ENCODE measurements at regions not wholly inside any gene's neighbourhood (a gene's known extent, or its start where the extent isn't known, plus 50 kb on each side); places are given as distances from the start of the nearest gene placed in this dataset.

DNA sequence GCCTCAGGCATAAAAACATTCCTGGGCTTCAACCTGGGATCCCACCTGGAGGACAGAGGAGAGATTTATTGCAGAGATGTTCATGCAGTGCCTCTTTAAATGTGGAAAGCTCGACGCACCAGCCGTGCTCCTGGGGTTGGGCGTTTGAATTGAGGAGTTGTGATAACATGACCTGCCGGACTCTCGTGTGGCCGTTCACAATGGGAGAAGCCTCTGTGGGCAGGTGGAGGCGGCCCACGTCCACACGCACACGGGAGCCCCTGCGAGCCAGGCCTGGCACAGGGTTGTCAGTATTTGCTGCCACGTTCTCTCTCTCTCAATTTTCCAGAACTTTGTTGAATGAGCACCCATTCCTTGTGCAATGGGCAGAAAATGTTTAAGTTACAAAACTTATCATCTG, 58.3 kb upstream of the PPARA start:
- H3K27me3 ChIP-seq (ENCODE audit: control insufficient read depth, insufficient read depth, low read length), result no peaks in the 10 kb centered on the region
- ChIA-PET POLR2A (no interaction called here), CTCF (no interaction called here)
- no peak for DNase-seq (ENCODE audit: low read depth, low spot score)
- TF ChIP-seq, protein P1, sequence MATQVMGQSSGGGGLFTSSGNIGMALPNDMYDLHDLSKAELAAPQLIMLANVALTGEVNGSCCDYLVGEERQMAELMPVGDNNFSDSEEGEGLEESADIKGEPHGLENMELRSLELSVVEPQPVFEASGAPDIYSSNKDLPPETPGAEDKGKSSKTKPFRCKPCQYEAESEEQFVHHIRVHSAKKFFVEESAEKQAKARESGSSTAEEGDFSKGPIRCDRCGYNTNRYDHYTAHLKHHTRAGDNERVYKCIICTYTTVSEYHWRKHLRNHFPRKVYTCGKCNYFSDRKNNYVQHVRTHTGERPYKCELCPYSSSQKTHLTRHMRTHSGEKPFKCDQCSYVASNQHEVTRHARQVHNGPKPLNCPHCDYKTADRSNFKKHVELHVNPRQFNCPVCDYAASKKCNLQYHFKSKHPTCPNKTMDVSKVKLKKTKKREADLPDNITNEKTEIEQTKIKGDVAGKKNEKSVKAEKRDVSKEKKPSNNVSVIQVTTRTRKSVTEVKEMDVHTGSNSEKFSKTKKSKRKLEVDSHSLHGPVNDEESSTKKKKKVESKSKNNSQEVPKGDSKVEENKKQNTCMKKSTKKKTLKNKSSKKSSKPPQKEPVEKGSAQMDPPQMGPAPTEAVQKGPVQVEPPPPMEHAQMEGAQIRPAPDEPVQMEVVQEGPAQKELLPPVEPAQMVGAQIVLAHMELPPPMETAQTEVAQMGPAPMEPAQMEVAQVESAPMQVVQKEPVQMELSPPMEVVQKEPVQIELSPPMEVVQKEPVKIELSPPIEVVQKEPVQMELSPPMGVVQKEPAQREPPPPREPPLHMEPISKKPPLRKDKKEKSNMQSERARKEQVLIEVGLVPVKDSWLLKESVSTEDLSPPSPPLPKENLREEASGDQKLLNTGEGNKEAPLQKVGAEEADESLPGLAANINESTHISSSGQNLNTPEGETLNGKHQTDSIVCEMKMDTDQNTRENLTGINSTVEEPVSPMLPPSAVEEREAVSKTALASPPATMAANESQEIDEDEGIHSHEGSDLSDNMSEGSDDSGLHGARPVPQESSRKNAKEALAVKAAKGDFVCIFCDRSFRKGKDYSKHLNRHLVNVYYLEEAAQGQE (IDR thresholded peaks at IDR 0.05; ENCODE audit: insufficient read depth in 1 of 2, low read depth in 2 of 2, low read length in 1 of 2), result no peak
- TF ChIP-seq TCF7L2 (IDR thresholded peaks at IDR 0.05; ENCODE audit: low read depth, low read length), result no peak
- TF ChIP-seq POLR2AphosphoS5 (IDR thresholded peaks at IDR 0.05; ENCODE audit: low read depth, low read length), result no peak
- TF ChIP-seq, protein P2, sequence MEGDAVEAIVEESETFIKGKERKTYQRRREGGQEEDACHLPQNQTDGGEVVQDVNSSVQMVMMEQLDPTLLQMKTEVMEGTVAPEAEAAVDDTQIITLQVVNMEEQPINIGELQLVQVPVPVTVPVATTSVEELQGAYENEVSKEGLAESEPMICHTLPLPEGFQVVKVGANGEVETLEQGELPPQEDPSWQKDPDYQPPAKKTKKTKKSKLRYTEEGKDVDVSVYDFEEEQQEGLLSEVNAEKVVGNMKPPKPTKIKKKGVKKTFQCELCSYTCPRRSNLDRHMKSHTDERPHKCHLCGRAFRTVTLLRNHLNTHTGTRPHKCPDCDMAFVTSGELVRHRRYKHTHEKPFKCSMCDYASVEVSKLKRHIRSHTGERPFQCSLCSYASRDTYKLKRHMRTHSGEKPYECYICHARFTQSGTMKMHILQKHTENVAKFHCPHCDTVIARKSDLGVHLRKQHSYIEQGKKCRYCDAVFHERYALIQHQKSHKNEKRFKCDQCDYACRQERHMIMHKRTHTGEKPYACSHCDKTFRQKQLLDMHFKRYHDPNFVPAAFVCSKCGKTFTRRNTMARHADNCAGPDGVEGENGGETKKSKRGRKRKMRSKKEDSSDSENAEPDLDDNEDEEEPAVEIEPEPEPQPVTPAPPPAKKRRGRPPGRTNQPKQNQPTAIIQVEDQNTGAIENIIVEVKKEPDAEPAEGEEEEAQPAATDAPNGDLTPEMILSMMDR (IDR thresholded peaks at IDR 0.05), result no peak
- no peak for TF ChIP-seq SIN3A (IDR thresholded peaks at IDR 0.05; ENCODE audit: borderline replicate concordance, insufficient read depth, low read depth, low read length)
- intact Hi-C loops (cut with micrococcal nuclease; ENCODE audit: unreplicated experiment), result no loop called here
- no peak overlapping the region for H3K4me3 ChIP-seq (ENCODE audit: low read depth in 2 of 2, low read length in 2 of 2)
- H3K36me3 ChIP-seq (ENCODE audit: control insufficient read depth, insufficient read depth, low read length), result peaks cover 3% of the 10 kb centered on the region; the same call in 1 of the 2 replicates
- no TSS peak for BruUV-seq (replicated peaks)
- H3K4me1 ChIP-seq (ENCODE audit: control insufficient read depth, insufficient read depth, low read length), result peaks cover 90% of the 10 kb centered on the region
- no peaks in the 10 kb centered on the region for H3K9me3 ChIP-seq (ENCODE audit: control insufficient read depth, insufficient read depth, low read depth, low read length)
- in situ Hi-C loops (cut with HindIII; ENCODE audit: low pct_unique_long_range_greater_than_20kb, low sequenced_read_pairs), result no loop called here
- H3K27ac ChIP-seq (ENCODE audit: low read length), result peak overlapping the region; percentile 99
- no peak for ATAC-seq

DNA sequence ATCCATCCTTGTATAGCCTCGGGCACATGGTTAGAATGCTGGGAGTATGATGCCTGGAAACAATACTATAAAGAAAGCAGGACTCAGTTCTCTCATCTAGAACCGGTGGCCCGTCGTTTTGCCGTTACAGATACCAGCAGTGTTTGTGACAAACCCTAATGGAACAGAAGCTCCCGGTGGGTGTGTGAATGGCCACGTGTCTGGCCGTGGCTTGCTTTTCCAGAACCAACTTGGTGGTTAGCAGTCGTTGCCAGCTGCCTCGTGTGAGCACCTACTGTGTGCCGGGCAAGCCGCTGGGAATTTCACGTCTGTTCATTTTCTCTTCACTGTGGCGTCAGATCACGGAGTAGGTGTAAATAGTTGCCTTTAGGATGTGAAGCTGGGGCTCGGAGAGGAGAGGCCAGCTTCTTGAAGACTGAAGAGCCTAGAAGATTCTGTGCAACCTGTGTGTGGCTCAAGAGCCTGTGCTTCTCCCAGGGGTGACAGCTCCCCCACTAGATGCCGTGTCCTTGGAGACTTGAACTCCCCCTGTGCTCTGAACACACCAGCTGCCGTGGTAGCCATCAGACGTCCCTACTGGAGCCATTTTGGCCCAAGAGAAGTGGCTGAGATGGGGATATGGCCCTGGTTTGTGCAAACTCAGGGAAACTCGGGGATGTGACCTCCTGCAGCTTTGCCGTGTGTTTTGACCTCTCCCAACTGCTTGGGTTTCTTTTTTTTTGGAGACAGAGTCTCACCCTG, 57.5 kb upstream of the PPARA start:
- BruUV-seq (replicated peaks), result TSS peak; percentile 17
- no peak for DNase-seq (ENCODE audit: low read depth, low spot score)
- Histone ChIP-seq H3K36me3 (ENCODE audit: control insufficient read depth, insufficient read depth, low read length) (peaks cover 3% of the 10 kb centered on the region; the same call in 1 of the 2 replicates), H3K27me3 (ENCODE audit: control insufficient read depth, insufficient read depth, low read length) (no peaks in the 10 kb centered on the region), H3K27ac (ENCODE audit: low read length) (peak overlapping the region; percentile 99), H3K4me3 (ENCODE audit: low read depth in 2 of 2, low read length in 2 of 2) (no peak overlapping the region), H3K4me1 (ENCODE audit: control insufficient read depth, insufficient read depth, low read length) (peaks cover 91% of the 10 kb centered on the region), H3K9me3 (ENCODE audit: control insufficient read depth, insufficient read depth, low read depth, low read length) (no peaks in the 10 kb centered on the region)
- CTCF ChIA-PET, result no interaction called here
- TF ChIP-seq, protein P2 (IDR thresholded peaks at IDR 0.05), result no peak
- no peak for TF ChIP-seq TCF7L2 (IDR thresholded peaks at IDR 0.05; ENCODE audit: low read depth, low read length)
- TF ChIP-seq POLR2AphosphoS5 (IDR thresholded peaks at IDR 0.05; ENCODE audit: low read depth, low read length), result peak; percentile 44; the same call in 1 of the 2 replicates
- TF ChIP-seq, protein P1 (IDR thresholded peaks at IDR 0.05; ENCODE audit: insufficient read depth in 1 of 2, low read depth in 2 of 2, low read length in 1 of 2), result no peak
- TF ChIP-seq SIN3A (IDR thresholded peaks at IDR 0.05; ENCODE audit: borderline replicate concordance, insufficient read depth, low read depth, low read length), result no peak
- in situ Hi-C loops (cut with HindIII; ENCODE audit: low pct_unique_long_range_greater_than_20kb, low sequenced_read_pairs) (no loop called here), intact Hi-C loops (cut with micrococcal nuclease; ENCODE audit: unreplicated experiment) (no loop called here)
- ATAC-seq, result no peak
- POLR2A ChIA-PET, result no interaction called here

All from Panc1 (cell line).